ENCODE measurements at regions not wholly inside any gene's neighbourhood (a gene's known extent, or its start where the extent isn't known, plus 50 kb on each side); places are given as distances from the start of the nearest gene placed in this dataset.

- no peak for DNase-seq (ENCODE audit: extremely low spot score, insufficient read length, low read depth)
- no peak for FAIRE-seq
These were observed 445.5 kb downstream of the KCNH5 start for GRCh38 chr14:62599616-62600385.

DNA sequence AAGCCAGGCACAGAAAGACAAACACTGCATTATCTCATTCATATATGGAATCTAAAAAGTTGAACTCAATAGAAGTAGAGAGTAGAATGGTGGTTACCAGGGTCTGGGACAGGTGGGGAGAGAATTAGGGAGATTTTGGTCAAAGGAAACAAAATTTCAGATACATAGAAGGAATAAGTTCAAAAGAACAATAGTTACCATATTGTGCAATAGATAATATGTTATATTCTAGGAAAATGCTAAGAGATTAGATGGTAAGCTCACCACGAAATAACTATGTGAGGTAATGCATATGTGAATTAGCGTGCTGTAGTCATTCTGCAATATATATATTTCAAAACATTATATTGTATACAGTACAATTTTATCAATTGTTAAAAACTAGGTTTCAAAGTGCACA, 442.5 kb downstream of the KCNH5 start:
- DNase-seq (ENCODE audit: extremely low spot score, insufficient read length, low read depth) (no peak), FAIRE-seq (no peak)

GRCh38 chr14:62604524-62604923, 440.7 kb downstream of the KCNH5 start:
- FAIRE-seq: no peak
- DNase-seq (ENCODE audit: extremely low spot score, insufficient read length, low read depth): no peak

- no peak for DNase-seq (ENCODE audit: extremely low spot score, insufficient read length, low read depth)
These were observed 431.1 kb downstream of the KCNH5 start for GRCh38 chr14:62614122-62614521.

DNA sequence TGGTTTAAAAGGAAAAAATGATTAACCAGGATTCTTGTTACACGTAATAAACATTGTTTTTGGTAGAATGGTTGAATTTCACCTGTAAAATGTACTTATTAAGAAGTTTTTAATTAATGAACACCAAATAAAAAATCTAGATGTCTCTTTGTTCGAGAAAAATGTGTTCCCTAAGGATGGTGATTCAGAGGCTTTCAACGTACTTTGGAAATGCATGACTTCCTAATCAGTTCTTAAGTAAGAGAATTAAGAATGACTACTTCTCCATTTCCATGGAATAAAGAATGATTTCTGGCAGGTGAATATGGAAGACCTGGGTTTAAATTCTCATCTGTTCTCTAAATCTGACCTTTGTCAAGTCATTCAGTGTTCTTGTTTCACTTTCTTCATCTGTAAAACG, 428.6 kb downstream of the KCNH5 start:
- DNase-seq (ENCODE audit: extremely low spot score, insufficient read length, low read depth): no peak
- no peak for FAIRE-seq

More at GRCh38 chr14:62614122-62614521, 431.1 kb downstream of the KCNH5 start:
- no peak for FAIRE-seq

DNA sequence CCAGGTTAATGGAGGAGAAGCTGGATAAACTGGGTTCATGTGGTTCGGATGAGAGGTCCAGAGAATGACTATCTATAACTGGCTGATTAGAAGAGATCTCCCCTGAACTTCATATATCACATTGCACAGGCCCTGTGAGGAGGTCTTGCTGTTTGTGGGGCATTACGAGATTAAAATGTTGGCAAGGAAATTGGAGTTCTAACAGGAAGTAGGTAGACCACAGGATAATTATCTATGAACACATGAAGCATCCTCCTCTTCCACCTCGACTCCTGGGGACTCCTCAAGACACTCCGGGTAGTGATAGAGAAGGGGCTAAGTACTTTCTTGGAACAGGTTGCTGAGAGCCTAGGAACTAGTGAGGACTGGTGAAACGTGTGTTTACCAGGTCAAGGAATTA, 418.8 kb downstream of the KCNH5 start:
- FAIRE-seq (no peak), DNase-seq (ENCODE audit: extremely low spot score, insufficient read length, low read depth) (no peak)

DNA sequence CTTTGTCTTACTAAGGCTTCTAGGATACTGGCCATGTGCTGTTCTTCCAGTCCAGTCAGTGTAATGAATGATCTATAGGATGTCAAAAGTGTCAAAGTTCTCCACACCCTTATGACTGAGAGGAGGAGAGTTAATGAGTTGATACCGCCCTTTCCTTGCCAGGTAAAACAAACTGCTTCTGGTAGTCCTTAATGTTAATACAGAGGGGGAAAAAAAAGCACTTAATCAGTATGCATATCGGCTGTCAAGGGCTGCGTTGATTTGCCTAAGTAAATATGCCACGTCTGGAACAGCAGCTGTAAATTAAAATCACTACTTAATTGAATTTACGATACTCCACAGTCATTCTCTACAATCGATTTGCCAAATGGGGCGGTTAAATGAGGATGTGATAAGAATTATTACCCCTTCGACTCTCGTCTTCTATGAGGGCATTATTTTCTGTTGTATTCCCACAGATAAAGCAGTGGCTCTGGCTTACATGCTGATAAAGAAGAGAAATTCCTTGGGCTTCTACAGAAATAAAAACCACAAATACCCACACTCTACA, 416.0 kb downstream of the KCNH5 start:
- no peak for DNase-seq (ENCODE audit: extremely low spot score, insufficient read length, low read depth)
- no peak for FAIRE-seq

GRCh38 chr14:62631176-62631575, 414.1 kb downstream of the KCNH5 start:
- no peak for FAIRE-seq
- DNase-seq (ENCODE audit: extremely low spot score, insufficient read length, low read depth): no peak

GRCh38 chr14:62632771-62633170, 412.5 kb downstream of the KCNH5 start:
- DNase-seq (ENCODE audit: extremely low spot score, insufficient read length, low read depth) (no peak), FAIRE-seq (no peak)

DNA sequence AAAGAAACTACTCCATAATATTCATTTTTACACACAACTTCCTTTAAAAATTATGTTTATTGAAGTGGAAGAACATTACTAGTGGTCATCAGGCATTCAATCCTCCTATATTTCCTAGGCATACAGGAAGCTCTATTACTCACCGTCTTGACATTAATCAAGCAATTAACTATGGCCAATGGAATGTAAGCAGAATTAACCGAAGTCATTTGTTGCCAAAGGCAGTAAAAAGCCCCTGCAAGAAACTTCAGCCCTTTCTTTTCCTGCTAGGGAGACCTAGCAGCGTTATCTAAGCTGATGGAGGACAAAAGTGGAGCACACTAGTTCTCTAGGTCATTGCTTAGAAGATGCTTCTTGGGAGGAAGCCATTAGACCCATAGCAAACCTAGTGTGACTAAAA, 399.6 kb downstream of the KCNH5 start:
- no peak for FAIRE-seq
- no peak for DNase-seq (ENCODE audit: extremely low spot score, insufficient read length, low read depth)

All from GM18507 (cell line).